NCI-H2029 treated with DMSO at 0.1 percent for 48 hours (cell line): ENCODE measurements at regions not wholly inside any gene's neighbourhood (a gene's known extent, or its start where the extent isn't known, plus 50 kb on each side); places are given as distances from the start of the nearest gene placed in this dataset.

Source experiments
- DNase-seq: peaks from one replicate; lab custom pipeline; 2025; lab: John Stamatoyannopoulos, UW

DNA sequence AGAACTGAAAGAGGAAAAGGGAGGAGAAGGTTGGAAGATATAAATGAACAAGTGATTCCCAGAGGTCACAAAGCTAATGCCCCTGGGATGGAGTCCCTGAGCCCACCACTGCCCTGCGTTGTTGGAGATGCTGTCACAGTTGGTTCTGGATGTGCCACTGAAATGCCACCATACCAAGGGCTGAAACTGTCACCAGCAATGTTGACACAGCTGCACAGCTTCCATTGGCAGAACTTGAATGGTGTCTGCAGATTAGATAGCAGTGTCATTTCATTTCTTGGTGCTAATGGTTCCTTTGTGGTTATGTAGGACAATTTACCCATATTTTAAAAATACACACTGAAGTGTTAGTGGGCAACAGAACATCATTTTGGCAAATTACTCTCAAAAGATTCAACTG, 120.7 kb downstream of the TBXT start:
- no peak for DNase-seq

GRCh38 chr6:166046226-166046625, 121.4 kb downstream of the TBXT start:
- no peak for DNase-seq

DNA sequence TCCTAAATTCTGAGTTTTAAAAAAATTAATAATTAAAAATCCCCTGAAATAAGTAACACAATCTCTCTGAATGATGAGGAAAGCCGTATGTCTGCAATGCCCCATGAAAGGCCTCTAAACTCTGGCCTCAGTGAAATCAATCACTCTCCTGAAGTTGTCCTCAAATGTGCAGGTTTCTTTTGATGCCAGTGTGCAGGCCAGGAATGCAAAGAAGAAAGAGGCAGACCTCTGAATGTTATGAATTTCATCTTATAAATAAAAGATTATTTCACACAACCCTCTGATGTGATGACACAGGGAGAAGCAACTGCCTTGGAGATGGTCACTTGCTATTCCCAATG, 121.8 kb downstream of the TBXT start:
- no peak for DNase-seq

DNA sequence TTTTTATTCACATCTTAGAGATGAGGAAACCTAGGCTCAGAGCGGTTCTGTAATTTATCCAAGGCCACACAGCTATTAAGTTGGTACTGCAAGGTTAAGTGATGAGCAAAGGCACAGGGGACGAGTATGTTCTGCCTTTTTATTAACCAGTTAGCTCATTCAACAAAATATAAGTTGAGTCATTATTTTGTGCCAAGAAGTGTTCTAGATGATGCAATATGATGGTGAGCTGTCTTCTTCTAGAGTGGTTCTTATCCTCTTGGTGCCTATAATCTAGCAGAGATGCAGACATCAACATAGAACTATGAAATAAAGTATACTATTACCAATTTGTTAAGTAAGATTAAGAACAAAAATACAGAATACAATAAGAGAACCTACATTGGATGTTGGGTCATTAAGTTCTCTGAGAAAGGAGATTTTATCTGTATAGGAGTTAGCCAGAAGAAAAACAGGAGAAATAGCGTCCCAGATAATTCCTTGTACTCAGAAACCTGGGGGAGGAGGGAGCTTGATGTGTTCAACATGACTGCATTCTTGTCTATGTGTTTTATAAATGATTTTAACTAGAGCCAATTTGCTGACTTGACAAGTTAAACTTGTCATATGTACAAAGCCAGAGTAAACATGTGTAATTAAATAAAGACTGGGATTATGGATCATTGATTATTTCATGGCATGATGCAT, 122.3 kb downstream of the TBXT start:
- DNase-seq, result no peak

DNA sequence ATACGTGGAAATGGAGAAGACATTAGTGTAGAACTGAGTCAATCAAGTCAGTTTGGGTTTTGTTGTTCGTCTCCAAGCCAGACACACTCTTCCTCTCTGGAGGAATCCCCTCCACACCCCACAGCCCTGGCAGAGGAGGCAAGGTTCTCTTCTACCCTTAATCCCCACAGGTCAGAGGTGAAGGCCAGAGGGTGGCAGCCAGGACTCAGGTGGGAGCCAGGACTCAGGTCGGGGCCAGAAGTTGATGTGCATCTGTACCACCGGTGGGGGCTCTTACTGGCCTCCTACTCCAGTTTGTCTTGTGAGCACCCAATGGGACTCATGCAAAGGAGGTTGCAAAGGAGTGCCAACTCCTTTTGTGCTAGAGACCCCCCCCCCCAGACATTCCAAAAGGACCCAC, 126.4 kb downstream of the TBXT start:
- no peak for DNase-seq

DNA sequence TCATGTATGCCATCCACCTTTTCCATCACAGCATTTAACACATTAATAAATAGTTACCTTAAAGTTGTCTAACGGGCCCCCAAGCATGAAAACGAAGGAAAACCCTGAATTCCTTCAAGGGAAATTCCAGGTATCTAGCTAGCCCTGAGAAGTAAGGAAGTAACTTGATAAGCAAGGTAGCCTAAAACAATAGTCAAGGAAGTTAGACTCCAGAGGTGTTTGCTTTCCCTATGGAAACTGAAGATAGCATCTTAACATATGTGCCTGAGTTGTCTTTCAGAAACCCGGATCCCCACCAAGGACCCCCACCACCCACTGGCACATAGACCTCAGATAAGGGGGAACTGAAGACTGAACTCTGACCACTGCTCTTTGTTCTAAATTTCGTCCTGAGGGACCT, 127.4 kb downstream of the TBXT start:
- no peak for DNase-seq

DNA sequence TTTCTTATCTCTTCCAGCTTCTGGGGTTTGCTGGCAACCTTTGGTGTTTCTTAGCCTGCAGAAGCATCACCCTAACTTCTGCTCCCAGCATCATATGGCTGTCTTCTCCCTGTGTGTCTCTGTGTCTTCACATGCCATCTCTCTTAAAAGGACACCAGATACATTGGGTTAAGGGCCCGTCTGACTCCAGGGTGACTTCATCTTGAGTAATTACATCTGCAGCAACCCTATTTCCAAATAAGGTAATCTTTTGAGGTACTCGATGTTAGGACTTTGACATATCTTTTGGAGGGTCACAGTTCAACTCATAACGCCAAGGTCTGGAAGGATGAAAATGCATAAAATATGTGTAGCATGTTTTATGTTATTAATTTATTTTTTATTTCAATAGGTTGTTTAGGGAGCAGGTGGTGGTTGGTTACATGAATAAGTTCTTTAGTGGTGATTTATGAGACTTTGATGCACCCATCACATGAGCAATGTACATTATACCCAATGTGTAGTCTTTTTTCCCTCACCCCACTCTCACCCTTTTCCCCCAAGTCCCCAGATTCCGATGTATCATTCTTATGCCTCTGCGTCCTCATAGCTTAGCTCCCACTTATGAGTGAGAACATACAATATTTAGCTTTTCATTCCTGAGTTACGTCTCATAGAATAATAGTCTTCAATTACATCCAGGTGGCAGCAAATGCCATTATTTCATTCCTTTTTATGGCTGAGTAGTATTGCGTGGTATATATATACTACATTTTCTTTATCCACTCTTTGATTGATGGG, 131.1 kb downstream of the TBXT start:
- DNase-seq, result no peak

DNA sequence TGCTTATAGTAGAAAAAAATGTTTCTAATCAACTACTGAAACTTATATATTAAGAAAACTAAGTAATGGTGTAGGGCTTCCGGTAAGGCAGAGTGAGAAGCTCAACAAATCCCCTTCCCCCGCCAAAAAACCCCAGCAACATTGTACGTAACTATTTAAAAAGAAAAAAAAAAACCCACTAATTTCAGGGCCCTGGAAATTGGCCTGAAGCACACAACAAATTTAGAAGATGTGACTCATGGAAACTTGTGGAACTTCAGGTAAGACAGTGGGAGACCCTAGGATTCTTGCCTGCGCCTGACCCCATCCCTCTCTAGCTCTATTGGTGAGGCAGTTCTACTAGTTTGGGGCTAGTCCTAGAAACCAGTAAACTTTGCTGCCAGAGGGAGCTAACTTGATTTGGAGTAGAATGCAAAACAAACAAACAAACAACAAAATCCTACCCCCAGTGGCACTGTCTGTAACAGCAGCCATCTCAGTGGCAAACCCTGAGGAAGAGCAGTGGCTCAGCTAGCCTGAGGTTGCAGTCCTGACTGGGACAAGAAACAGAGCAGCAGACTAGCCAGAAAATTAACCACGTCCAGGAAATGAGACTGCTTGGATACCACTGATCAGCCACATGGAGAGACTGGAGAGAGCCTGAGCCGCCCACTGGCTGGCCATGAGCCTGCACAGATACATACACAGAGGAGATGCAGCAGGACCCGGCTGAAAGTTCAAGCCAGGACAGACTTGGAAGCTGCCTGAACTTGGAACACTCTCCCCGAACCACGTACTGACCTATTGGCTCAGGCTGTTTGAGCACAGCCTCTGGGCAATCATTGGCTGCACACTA, 135.1 kb downstream of the TBXT start:
- no peak for DNase-seq

DNA sequence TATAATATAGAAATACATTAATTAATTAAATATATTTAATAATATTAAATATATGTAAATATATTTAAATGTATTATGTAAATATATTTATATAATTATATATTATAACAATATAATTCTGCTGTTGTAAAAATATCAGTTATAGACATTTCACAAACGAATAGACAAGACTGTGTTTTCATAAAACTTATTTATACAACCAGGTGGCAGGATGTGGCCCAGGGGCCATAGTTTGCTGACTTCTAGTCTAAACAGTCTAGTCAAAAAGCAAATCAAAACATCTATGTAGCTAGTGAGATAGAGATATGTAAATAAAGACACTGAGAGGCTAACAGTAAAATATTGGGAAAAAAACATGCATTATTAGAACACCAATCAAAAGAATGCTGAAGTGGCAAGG, 136.4 kb downstream of the TBXT start:
- DNase-seq, result no peak

- DNase-seq, result no peak
These were observed 138.1 kb downstream of the TBXT start for GRCh38 chr6:166029506-166029905.

- no peak for DNase-seq
These were observed 139.9 kb downstream of the TBXT start for GRCh38 chr6:166027761-166028160.

GRCh38 chr6:166026586-166027126, 141.0 kb downstream of the TBXT start:
- DNase-seq, result no peak

- DNase-seq, result no peak
These were observed 142.3 kb downstream of the TBXT start for GRCh38 chr6:166025149-166025898.

- DNase-seq, result no peak
These were observed 143.4 kb downstream of the TBXT start for GRCh38 chr6:166024252-166024651.

GRCh38 chr6:166023273-166023989, 144.2 kb downstream of the TBXT start:
- no peak for DNase-seq

DNA sequence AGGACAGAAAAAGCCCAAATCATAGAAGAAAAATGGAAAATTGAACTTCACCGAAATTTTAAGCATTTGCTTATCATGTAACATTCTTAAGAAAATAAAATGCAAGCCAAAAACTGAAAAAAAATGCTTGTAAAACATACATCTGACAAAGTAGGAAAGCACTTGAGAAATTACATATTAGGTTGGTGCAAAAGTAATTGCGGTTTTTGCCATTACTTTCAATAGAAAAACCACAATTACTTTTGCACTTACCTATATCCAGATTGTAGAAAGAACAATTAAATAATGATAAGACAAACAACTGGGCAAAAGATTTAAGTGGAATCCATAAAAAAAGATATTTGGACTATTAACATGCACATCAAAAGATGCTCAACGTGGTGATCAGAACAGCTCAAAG, 146.2 kb downstream of the TBXT start:
- no peak for DNase-seq

DNA sequence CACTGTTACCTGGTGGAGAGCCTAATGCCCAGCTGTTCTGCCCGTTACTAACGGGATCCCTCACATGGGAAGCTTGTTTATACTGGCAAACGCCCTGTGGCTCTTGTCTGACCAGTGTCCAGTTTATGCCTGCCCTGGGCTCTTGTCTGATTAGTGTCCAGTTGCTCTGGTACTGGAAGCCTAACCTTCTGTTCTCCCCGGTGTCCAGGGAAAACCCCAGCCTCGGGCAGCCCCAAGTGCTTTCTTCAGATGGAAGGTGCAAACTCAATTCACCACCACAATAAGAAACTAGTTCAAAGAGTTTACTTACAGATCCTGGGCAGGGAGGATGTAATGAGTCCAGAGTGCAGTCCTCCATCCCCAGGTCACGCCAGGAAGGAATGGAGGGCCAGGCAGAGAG, 148.4 kb downstream of the TBXT start:
- no peak for DNase-seq

DNA sequence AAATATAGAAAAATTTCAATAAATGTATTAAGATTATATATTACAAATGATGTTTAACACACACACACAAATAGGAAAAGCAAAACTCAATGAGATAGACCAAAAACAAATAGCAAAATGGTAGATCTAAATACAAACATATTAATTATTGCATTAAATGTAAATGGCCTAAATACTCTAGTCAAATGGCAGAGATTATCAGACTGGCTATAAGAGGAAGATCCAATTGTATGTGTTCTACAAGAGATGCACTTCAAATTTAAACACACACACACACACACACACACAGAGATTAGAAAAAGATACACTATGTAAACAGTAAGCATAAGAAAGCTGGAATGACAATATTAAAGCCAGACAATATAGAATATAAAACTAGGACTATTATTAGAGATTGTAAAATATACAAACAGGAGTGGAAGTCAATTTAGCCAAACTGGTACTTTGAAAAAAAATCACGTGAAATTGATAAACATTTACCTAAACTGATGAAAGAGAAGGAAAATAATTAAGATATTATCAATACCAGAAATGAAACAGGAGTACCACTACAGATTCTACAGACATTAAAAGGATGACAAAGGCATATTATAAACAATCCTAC, 150.5 kb downstream of the TBXT start:
- DNase-seq, result no peak

- DNase-seq, result no peak
These were observed 152.7 kb downstream of the TBXT start for GRCh38 chr6:166014966-166015365.

GRCh38 chr6:166010136-166010960, 157.3 kb downstream of the TBXT start:
- no peak for DNase-seq
